Mesendoderm (in vitro differentiated cells): ENCODE measurements at regions not wholly inside any gene's neighbourhood (a gene's known extent, or its start where the extent isn't known, plus 50 kb on each side); places are given as distances from the start of the nearest gene placed in this dataset.
A peak's percentile ranks its signal among the peaks of the same experiment; 100 is the strongest.

ENCODE experiments used
- DNase-seq: peaks from one replicate; pipeline ENCODE4 v3.0.0; 2013
- H2AK5ac ChIP-seq: 2 replicates; pipeline ENCODE4 v1.6.1; 2013; ENCODE audit warnings: low read length, inconsistent platforms
- H2BK120ac ChIP-seq: 2 replicates; pipeline ENCODE4 v1.6.1; 2013; ENCODE audit warnings: low read depth, mild to moderate bottlenecking, low read length, moderate library complexity, mixed read lengths
- H2BK15ac ChIP-seq: replicated peaks from 2 replicates; pipeline ENCODE4 v1.6.1; 2013; ENCODE audit warnings: low read depth, mild to moderate bottlenecking, moderate library complexity
- H2BK5ac ChIP-seq: 2 replicates; pipeline ENCODE4 v1.6.1; 2013; ENCODE audit warnings: low read length, inconsistent platforms
- H3K18ac ChIP-seq: 2 replicates; pipeline ENCODE4 v1.6.1; 2013; ENCODE audit warnings: mild to moderate bottlenecking, low read length, mixed read lengths
- H3K23ac ChIP-seq: one replicate; pipeline ENCODE4 v1.6.1; 2013; ENCODE audit warnings: low read length
- H3K27ac ChIP-seq: 2 replicates; pipeline ENCODE4 v1.5.1; 2013; ENCODE audit warnings: low read depth, mild to moderate bottlenecking, inconsistent platforms, low read length, moderate library complexity
- H3K27me3 ChIP-seq: 2 replicates; pipeline ENCODE4 v1.6.1; 2013; ENCODE audit warnings: low read length, control low read depth, mild to moderate bottlenecking, inconsistent platforms; ENCODE audit not compliant: insufficient read depth, poor library complexity
- H3K36me3 ChIP-seq: 2 replicates; pipeline ENCODE4 v1.6.1; 2013; ENCODE audit warnings: low read length, inconsistent platforms; ENCODE audit not compliant: control insufficient read depth, insufficient read depth
- H3K4ac ChIP-seq: one replicate; pipeline ENCODE4 v1.6.1; 2013; ENCODE audit warnings: low read depth, mild to moderate bottlenecking, low read length, moderate library complexity
- H3K4me1 ChIP-seq: 2 replicates; pipeline ENCODE4 v1.6.1; 2013; ENCODE audit warnings: low read depth, low read length, inconsistent platforms; ENCODE audit not compliant: control insufficient read depth
- H3K4me2 ChIP-seq: 2 replicates; pipeline ENCODE4 v1.6.1; 2013; ENCODE audit warnings: low read length
- H3K4me3 ChIP-seq: 2 replicates; pipeline ENCODE4 v1.5.1; 2013; ENCODE audit warnings: mild to moderate bottlenecking, low read length
- H3K56ac ChIP-seq: one replicate; pipeline ENCODE4 v1.6.1; 2013; ENCODE audit warnings: low read length
- H3K79me1 ChIP-seq: 2 replicates; pipeline ENCODE4 v1.6.1; 2013; ENCODE audit warnings: low read length, inconsistent platforms
- H3K79me2 ChIP-seq: 2 replicates; pipeline ENCODE4 v1.6.1; 2013; ENCODE audit warnings: mild to moderate bottlenecking, low read length; ENCODE audit not compliant: control insufficient read depth, insufficient read depth
- H3K9ac ChIP-seq: 2 replicates; pipeline ENCODE4 v1.6.1; 2013; ENCODE audit warnings: low read length, inconsistent platforms
- H4K5ac ChIP-seq: one replicate; pipeline ENCODE4 v1.6.1; 2013; ENCODE audit warnings: low read length
- H4K8ac ChIP-seq: one replicate; pipeline ENCODE4 v1.6.1; 2013; ENCODE audit warnings: low read depth, mild to moderate bottlenecking, control low read depth, low read length, moderate library complexity
- WGBS: extraction: QIAGEN DNeasy Blood & Tissue Kit; methylation state at CpG from one replicate; pipeline ENCODE4 v1.1.7; 2013; ENCODE audit warnings: low lambda C conversion rate, missing lambda C conversion rate; ENCODE audit not compliant: insufficient coverage; ENCODE audit errors: extremely low coverage; 5-methylcytosine and 5-hydroxymethylcytosine counted together

DNA sequence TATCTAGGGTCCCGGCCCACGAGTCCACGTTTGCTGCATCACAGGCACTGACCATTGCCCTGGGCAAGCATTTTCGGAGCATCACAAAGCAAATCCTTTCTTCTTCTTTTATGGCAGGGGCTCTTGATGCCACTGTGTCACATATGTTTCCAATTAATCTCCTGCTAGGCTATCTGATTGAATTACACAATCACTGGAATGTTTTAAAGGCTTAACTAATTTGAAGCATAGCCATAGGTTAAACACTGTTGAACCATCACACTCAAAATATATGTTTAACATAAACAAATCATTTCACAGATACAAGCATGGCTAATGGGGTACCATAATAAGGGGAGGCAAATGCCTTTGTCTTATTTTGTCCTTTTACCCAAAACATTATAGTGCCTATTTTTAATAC, 338.3 kb downstream of the POU4F1 start:
- Histone ChIP-seq H3K4me2 (no peak overlapping the region), H3K27me3 (no peaks in the 10 kb centered on the region), H4K8ac (no peak overlapping the region), H3K4me1 (no peaks in the 10 kb centered on the region), H3K4me3 (no peak overlapping the region), H3K36me3 (no peaks in the 10 kb centered on the region), H3K23ac (no peak overlapping the region), H2BK5ac (no peak overlapping the region), H2BK120ac (no peak overlapping the region), H3K56ac (no peak overlapping the region), H3K79me1 (no peaks in the 10 kb centered on the region), H2AK5ac (no peak overlapping the region), H3K9ac (no peak overlapping the region), H2BK15ac (no peak overlapping the region), H3K27ac (no peak overlapping the region), H3K79me2 (no peaks in the 10 kb centered on the region), H4K5ac (no peak overlapping the region), H3K18ac (no peak overlapping the region), H3K4ac (no peak overlapping the region)
- no peak for DNase-seq
- WGBS: no CpG with 5 or more reads among the region's 4 CpGs

DNA sequence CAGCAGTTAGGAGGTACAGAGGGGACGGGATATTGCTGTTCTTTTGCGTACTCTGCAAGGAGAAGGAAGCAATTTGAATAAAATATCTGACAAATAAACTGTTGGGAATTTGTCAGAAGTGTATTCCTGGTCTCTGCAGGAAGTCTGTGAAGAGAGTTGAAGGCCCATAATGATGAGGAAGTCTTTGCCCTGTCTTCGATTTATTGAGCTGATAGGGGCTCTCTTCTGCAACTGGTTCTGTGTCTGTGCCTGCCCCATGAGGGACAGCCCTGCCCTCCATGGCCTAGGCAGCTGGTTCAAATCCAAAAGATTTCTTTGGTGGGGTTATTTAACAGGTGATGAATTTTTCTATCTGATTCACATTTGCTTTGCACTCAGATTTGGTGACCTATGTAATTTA, 339.7 kb upstream of the EDNRB start:
- H3K4me1 ChIP-seq: no peaks in the 10 kb centered on the region
- H2BK120ac ChIP-seq: no peak overlapping the region
- no peak overlapping the region for H4K5ac ChIP-seq
- no peak overlapping the region for H3K23ac ChIP-seq
- H3K18ac ChIP-seq: no peak overlapping the region
- H2AK5ac ChIP-seq: no peak overlapping the region
- no peak overlapping the region for H2BK5ac ChIP-seq
- no peaks in the 10 kb centered on the region for H3K79me2 ChIP-seq
- no peaks in the 10 kb centered on the region for H3K27me3 ChIP-seq
- H3K79me1 ChIP-seq: no peaks in the 10 kb centered on the region
- H3K4ac ChIP-seq: no peak overlapping the region
- H3K56ac ChIP-seq: no peak overlapping the region
- no peak overlapping the region for H3K9ac ChIP-seq
- DNase-seq: peak; percentile 12
- H3K4me3 ChIP-seq: no peak overlapping the region
- H3K4me2 ChIP-seq: no peak overlapping the region
- no peak overlapping the region for H2BK15ac ChIP-seq
- no CpG with 5 or more reads among the region's 3 CpGs for WGBS
- H3K36me3 ChIP-seq: no peaks in the 10 kb centered on the region
- no peak overlapping the region for H4K8ac ChIP-seq
- H3K27ac ChIP-seq: no peak overlapping the region

DNA sequence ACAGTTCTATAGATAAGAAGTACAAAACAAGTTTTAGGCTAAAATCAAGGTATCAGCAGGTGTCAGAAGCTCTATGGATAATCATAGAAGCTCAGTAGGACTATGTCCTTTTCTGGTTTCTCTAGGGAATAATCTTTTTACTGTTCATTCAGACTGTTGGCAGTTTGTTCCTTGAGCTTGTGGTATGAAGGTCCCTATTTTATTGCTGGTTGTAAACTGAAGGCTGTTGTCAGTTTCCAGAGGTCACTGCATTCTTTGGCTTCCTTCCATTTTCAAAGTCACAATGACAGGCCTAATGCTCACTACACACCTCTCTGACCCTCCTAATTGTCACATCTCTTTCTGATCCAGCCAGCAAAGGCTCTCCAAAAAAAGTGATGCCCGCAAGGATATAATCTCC, 337.9 kb upstream of the EDNRB start:
- Histone ChIP-seq H3K18ac (no peak overlapping the region), H3K79me1 (no peaks in the 10 kb centered on the region), H3K4ac (no peak overlapping the region), H2AK5ac (no peak overlapping the region), H3K36me3 (no peaks in the 10 kb centered on the region), H3K27me3 (no peaks in the 10 kb centered on the region), H3K4me1 (no peaks in the 10 kb centered on the region), H3K9ac (no peak overlapping the region), H4K5ac (no peak overlapping the region), H4K8ac (no peak overlapping the region), H2BK5ac (no peak overlapping the region), H3K4me3 (no peak overlapping the region), H2BK15ac (no peak overlapping the region), H3K27ac (no peak overlapping the region), H3K23ac (no peak overlapping the region), H3K79me2 (no peaks in the 10 kb centered on the region), H3K56ac (no peak overlapping the region), H3K4me2 (no peak overlapping the region), H2BK120ac (no peak overlapping the region)
- WGBS: no CpG with 5 or more reads among the region's 1 CpG
- no peak for DNase-seq

DNA sequence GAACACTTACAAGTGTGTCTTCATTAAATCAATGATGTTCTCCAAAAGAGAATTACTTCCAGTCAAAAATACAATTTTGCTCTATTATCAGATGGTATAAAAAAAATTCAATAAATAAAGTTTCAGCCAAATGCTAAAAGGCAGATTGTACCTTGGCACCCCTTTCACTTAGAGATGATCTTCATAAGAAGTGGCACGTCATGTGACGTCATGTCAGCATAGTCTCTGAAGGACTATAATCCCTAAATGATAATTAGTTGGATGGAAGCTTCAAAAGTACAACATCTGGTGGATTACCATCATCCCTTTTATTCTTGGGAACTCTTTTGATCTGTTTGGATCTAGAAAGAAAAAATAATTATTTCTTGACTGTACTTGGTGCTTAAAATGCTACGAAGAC, 335.5 kb upstream of the EDNRB start:
- H3K56ac ChIP-seq: no peak overlapping the region
- H2BK15ac ChIP-seq: no peak overlapping the region
- H4K8ac ChIP-seq: no peak overlapping the region
- H3K18ac ChIP-seq: no peak overlapping the region
- H3K4me1 ChIP-seq: no peaks in the 10 kb centered on the region
- no peak overlapping the region for H3K23ac ChIP-seq
- H3K4ac ChIP-seq: no peak overlapping the region
- no peak overlapping the region for H3K27ac ChIP-seq
- no peak overlapping the region for H3K4me2 ChIP-seq
- no peak overlapping the region for H3K9ac ChIP-seq
- no CpG with 5 or more reads among the region's 3 CpGs for WGBS
- H3K4me3 ChIP-seq: no peak overlapping the region
- no peak overlapping the region for H2BK5ac ChIP-seq
- DNase-seq: no peak
- no peak overlapping the region for H4K5ac ChIP-seq
- no peaks in the 10 kb centered on the region for H3K36me3 ChIP-seq
- no peaks in the 10 kb centered on the region for H3K79me1 ChIP-seq
- no peaks in the 10 kb centered on the region for H3K27me3 ChIP-seq
- H3K79me2 ChIP-seq: no peaks in the 10 kb centered on the region
- no peak overlapping the region for H2BK120ac ChIP-seq
- no peak overlapping the region for H2AK5ac ChIP-seq

- no peak overlapping the region for H3K9ac ChIP-seq
- H2AK5ac ChIP-seq: no peak overlapping the region
- H3K4ac ChIP-seq: no peak overlapping the region
- no peak overlapping the region for H3K56ac ChIP-seq
- H3K4me1 ChIP-seq: no peaks in the 10 kb centered on the region
- H4K8ac ChIP-seq: no peak overlapping the region
- H3K4me2 ChIP-seq: no peak overlapping the region
- no peak overlapping the region for H3K23ac ChIP-seq
- no peaks in the 10 kb centered on the region for H3K79me2 ChIP-seq
- no peak overlapping the region for H2BK15ac ChIP-seq
- H3K18ac ChIP-seq: no peak overlapping the region
- H3K4me3 ChIP-seq: no peak overlapping the region
- no peaks in the 10 kb centered on the region for H3K27me3 ChIP-seq
- no peak overlapping the region for H4K5ac ChIP-seq
- no peak overlapping the region for H3K27ac ChIP-seq
- H2BK120ac ChIP-seq: no peak overlapping the region
- no peaks in the 10 kb centered on the region for H3K36me3 ChIP-seq
- no peaks in the 10 kb centered on the region for H3K79me1 ChIP-seq
- H2BK5ac ChIP-seq: no peak overlapping the region
- DNase-seq: no peak
Measured at GRCh38 chr13:78247362-78247761, 328.7 kb upstream of the EDNRB start.

- H3K27me3 ChIP-seq: no peaks in the 10 kb centered on the region
- peak; percentile 61 for DNase-seq
- H3K9ac ChIP-seq: no peak overlapping the region
- H3K79me1 ChIP-seq: no peaks in the 10 kb centered on the region
- no peak overlapping the region for H4K5ac ChIP-seq
- H3K36me3 ChIP-seq: no peaks in the 10 kb centered on the region
- H3K56ac ChIP-seq: no peak overlapping the region
- no peak overlapping the region for H2BK120ac ChIP-seq
- H4K8ac ChIP-seq: no peak overlapping the region
- H3K18ac ChIP-seq: no peak overlapping the region
- H3K27ac ChIP-seq: no peak overlapping the region
- no peak overlapping the region for H2BK15ac ChIP-seq
- H2BK5ac ChIP-seq: no peak overlapping the region
- H3K4me2 ChIP-seq: no peak overlapping the region
- no peaks in the 10 kb centered on the region for H3K79me2 ChIP-seq
- H2AK5ac ChIP-seq: no peak overlapping the region
- no peaks in the 10 kb centered on the region for H3K4me1 ChIP-seq
- H3K4ac ChIP-seq: no peak overlapping the region
- H3K23ac ChIP-seq: no peak overlapping the region
- no CpG with 5 or more reads among the region's 4 CpGs for WGBS
- H3K4me3 ChIP-seq: no peak overlapping the region
Measured at GRCh38 chr13:78241278-78241919, 322.8 kb upstream of the EDNRB start.
